Activated naive CD8-positive, alpha-beta T cell treated with anti-CD3 and anti-CD28 coated beads, Interleukin-2, amount 50 U/mL, for 24 hours (primary cell): ENCODE measurements at regions not wholly inside any gene's neighbourhood (a gene's known extent, or its start where the extent isn't known, plus 50 kb on each side); places are given as distances from the start of the nearest gene placed in this dataset.
"Not testable (repeated sequence)": the region's sequence is repeated elsewhere in the genome, so short reads cannot be mapped to it uniquely, and the experiment has no call there.

Experiments
- ATAC-seq: fragments of 150-1000 bp; cut with Tn5 transposase; one replicate; pipeline ENCODE4 v1.10.0; 2021
- DNase-seq: peaks from one replicate; pipeline ENCODE4 v3.0.0; 2021
- H3K27ac Mint-ChIP-seq: one replicate; pipeline ENCODE4 v1.8.0; 2021; ENCODE audit warnings: mild to moderate bottlenecking, mixed read lengths
- H3K27me3 Mint-ChIP-seq: one replicate; pipeline ENCODE4 v1.8.0; 2021; ENCODE audit warnings: mixed read lengths
- H3K36me3 Mint-ChIP-seq: one replicate; pipeline ENCODE4 v1.8.0; 2021; ENCODE audit warnings: low read depth, mixed read lengths
- H3K4me1 Mint-ChIP-seq: one replicate; pipeline ENCODE4 v1.8.0; 2021; ENCODE audit warnings: mixed read lengths
- H3K4me3 Mint-ChIP-seq: one replicate; pipeline ENCODE4 v1.8.0; 2021; ENCODE audit warnings: mild to moderate bottlenecking, moderate library complexity, mixed read lengths
- H3K9me3 Mint-ChIP-seq: one replicate; pipeline ENCODE4 v1.8.0; 2021; ENCODE audit warnings: mixed read lengths

DNA sequence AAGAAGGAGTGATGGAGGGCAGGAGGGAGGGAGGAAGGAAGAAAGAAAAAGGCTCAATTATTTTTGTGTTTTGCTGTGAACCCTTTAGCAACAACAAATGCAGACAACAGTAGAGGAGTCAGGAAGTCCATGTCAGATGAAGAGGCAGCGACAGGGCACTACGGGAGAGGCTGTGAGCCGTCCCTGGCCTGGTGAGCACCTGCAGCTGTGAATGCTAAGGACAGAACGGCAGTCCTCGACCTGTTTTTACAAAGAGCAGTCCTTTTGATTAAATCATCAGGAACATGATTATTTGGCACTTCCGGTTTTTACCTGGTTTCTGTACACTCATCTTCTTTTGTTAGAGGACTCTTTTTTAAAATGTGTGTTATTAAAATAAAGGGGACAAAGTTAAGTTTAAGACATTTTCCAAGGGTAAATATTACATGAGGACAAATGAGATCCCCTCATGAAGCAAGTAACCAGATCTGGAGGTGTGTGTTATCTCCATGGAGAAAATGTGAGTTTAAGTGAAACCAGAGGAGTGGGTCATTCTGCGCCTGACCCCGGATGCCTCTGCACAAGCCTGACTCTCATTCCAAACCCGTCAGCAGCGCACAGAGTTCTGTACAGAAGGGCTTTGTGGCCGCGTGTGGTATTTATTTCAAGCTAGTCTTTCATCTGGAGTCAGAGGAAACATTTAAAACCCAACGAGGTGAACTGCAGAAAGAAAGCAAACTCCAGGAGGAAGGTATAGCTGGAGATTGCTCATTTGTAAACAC, 492.5 kb downstream of the SOX11 start:
- Mint-ChIP-seq H3K27me3 (peaks cover 2% of the 10 kb centered on the region), H3K4me1 (no peaks in the 10 kb centered on the region), H3K9me3 (peaks cover 4% of the 10 kb centered on the region), H3K27ac (no peak overlapping the region), H3K4me3 (no peak overlapping the region), H3K36me3 (no peaks in the 10 kb centered on the region)
- DNase-seq (no peak), ATAC-seq (no peak)

DNA sequence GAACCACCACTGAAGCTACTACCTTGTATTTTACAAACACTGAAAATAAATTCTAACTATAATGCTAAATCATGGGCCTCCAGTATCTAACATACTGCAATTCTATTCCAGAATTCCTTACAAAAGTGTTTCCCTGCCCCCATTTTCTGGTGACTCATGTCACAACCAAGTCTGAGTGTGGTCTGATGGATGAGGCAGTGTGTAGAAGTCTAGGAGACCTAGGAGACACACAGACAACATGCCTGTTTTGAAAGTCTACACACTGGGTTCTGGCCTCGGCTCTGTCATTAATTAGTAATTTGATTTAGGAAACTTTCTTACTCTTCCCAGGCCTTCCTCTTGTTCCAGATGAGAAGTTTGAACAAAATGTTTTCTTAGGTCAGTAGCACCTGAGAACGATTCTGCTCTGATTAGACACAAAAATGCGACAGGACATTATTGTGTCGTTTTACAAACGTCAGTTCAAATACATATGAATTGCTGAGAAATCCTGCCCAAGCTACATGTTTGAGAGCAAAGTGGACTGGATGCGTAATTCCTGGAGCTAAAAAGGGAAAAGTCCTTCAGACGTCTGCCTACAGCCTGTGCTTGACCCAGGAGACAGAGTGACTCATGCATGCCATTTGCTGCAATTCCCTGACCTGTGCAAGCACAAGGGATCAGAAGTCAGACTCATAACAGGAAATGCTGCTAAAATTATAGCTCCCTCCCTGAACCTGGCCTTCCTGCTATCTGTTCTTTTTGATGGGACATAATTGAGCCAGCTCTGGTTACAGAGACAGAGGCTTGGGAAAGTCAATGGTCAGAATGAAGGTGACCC, 494.4 kb downstream of the SOX11 start:
- H3K4me1 Mint-ChIP-seq: no peaks in the 10 kb centered on the region
- no peak overlapping the region for H3K4me3 Mint-ChIP-seq
- DNase-seq (no peak), ATAC-seq (no peak)
- H3K36me3 Mint-ChIP-seq: no peaks in the 10 kb centered on the region
- no peaks in the 10 kb centered on the region for H3K27me3 Mint-ChIP-seq
- peaks cover 4% of the 10 kb centered on the region for H3K9me3 Mint-ChIP-seq
- H3K27ac Mint-ChIP-seq: no peak overlapping the region

DNA sequence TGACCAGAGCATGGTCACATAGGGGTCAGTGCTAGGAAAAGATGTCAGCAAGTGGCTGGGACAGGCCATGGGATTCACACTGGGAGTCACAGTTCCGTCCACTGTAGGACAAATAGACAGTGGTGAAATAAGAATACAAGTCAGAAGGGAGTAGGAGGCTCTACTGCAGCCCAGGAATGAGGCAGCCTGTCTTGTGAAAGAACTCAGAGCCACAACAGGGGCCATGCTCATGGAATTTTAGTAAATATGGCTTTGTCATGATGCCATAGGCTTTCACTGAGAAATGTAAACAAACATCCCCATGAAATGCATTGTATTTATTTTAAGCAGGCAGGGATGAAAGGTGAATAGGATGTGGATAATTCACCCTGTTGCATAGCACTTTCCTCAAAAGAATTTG, 504.3 kb downstream of the SOX11 start:
- DNase-seq (no peak), ATAC-seq (no peak)
- H3K9me3 Mint-ChIP-seq: peaks cover 26% of the 10 kb centered on the region
- no peak overlapping the region for H3K4me3 Mint-ChIP-seq
- no peak overlapping the region for H3K27ac Mint-ChIP-seq
- no peaks in the 10 kb centered on the region for H3K27me3 Mint-ChIP-seq
- no peaks in the 10 kb centered on the region for H3K4me1 Mint-ChIP-seq
- H3K36me3 Mint-ChIP-seq: no peaks in the 10 kb centered on the region

DNA sequence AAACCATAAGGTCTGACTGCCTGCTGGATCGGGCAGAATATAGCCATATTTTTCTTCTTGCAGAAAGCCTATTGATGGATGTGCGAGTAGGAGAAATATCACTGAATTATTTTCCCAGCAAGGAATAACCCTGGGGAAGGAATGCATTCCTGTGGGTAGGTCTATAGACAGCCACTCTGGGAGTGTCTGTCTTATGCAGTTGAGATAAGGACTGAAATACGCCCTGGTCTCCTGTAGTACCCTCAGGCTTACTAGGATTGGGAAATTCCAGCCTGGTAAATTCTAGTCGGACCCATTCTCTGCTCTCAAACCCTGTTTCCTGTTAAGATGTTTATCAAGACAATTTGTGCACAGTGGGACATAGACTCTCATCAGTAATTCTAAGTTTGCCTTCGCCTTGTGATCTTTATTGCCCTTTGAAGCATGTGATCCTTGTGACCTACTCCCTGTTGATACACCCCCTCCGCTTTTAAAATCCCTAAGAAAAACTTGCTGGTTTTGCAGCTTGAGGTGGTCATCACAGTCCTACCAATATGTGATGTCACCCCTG, 506.3 kb downstream of the SOX11 start:
- H3K27me3 Mint-ChIP-seq, H3K27ac Mint-ChIP-seq, ATAC-seq, H3K4me1 Mint-ChIP-seq, H3K36me3 Mint-ChIP-seq, H3K4me3 Mint-ChIP-seq, DNase-seq: not testable (repeated sequence)
- H3K9me3 Mint-ChIP-seq: peaks cover 25% of the 10 kb centered on the region

DNA sequence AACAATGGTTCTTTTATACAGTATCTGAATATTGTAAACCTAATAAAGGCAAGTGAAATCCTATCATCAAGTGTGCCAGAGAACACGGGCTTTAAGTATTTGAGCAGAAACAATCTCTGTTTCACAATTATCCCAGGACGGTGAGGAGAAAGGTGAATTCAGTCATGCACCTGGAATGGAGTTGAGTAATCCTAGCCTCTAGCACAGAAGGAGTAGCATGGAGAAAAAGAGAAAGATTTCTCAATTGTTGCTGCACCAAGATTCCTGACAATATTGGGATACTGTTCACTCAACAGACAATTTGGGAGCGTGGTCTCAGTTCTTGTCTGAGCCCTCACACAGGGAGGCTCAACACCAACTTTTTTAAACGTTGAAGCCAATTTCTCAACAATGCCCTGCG, 510.6 kb downstream of the SOX11 start:
- H3K4me1 Mint-ChIP-seq: no peaks in the 10 kb centered on the region
- ATAC-seq (no peak), DNase-seq (no peak)
- H3K36me3 Mint-ChIP-seq: peaks cover 1% of the 10 kb centered on the region
- H3K27ac Mint-ChIP-seq: no peak overlapping the region
- peaks cover 18% of the 10 kb centered on the region for H3K9me3 Mint-ChIP-seq
- no peak overlapping the region for H3K4me3 Mint-ChIP-seq
- peaks cover 3% of the 10 kb centered on the region for H3K27me3 Mint-ChIP-seq

DNA sequence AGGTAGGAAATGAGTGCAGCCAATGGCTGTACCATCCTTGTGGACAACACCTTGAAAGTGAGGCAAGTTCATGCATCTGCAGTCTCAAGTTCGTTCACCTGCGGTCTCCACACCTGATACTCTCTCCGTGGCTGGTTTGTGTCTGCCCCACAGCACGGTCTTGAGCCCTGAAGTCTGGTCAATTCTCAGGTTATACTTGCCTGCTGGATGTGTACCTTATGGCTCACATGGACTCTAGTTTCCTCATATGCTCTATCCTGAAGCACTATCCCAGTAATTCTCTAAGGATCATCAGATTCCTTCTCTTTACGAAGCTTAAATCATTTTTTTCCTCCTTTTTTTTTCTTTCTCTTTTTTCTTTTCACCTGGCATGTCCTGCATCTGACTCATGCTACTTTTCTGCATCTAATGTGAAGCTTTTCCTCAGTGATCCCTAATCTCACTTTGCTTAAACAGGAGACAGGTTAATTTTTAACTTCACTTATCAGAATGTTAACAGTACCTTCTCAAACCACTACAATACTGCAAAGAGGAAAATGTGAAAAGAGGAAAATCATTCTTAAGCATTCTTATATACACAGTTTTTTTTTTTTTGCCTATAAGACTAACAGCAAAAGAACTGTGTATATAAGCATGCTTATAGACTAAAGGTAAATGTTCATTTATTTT, 511.2 kb downstream of the SOX11 start:
- no peak for DNase-seq
- no peak overlapping the region for H3K4me3 Mint-ChIP-seq
- no peak overlapping the region for H3K27ac Mint-ChIP-seq
- H3K27me3 Mint-ChIP-seq: peaks cover 3% of the 10 kb centered on the region
- H3K9me3 Mint-ChIP-seq: peaks cover 13% of the 10 kb centered on the region
- peaks cover 1% of the 10 kb centered on the region for H3K36me3 Mint-ChIP-seq
- no peaks in the 10 kb centered on the region for H3K4me1 Mint-ChIP-seq
- no peak for ATAC-seq

DNA sequence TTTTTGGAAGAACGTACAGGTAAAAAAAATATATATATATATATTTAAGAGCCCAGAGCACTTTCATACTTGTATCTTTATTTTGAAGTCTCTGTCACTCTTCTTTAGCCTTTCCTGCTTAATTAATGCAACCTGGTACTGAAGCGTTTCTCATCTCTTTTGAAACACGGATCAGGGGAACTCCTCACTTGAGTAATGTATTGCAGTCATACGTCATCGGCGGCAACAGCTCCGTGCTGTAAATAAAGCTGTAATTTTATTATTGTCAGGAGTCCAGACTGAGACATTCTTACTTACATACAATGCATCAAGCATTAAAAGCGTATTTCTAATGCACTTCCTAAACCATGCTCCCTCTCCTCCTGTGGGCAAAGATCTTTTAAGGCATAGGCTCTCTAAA, 514.7 kb downstream of the SOX11 start:
- no peak overlapping the region for H3K4me3 Mint-ChIP-seq
- DNase-seq (no peak), ATAC-seq (no peak)
- H3K9me3 Mint-ChIP-seq: peaks cover 3% of the 10 kb centered on the region
- no peaks in the 10 kb centered on the region for H3K4me1 Mint-ChIP-seq
- H3K27ac Mint-ChIP-seq: no peak overlapping the region
- H3K36me3 Mint-ChIP-seq: peaks cover 1% of the 10 kb centered on the region
- peaks cover 3% of the 10 kb centered on the region for H3K27me3 Mint-ChIP-seq

DNA sequence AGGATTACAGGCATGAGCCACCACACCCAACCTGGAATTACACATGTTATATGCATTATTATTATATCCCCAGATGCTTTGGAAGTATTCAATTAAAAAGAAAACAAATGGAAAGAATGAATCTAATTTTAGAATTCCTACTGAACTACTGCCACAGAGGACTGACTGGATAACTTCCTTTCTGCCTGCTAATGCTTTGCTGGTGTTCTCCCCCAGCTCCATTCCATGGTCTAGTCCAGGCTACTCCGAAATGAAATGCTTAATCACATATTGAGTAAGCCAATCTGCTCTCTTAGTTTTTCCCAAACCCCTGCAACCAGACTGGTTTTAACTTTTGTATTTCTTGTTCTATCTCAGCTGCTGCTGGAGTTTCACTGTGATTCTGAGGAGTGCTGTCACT, 519.1 kb downstream of the SOX11 start:
- H3K36me3 Mint-ChIP-seq: no peaks in the 10 kb centered on the region
- no peaks in the 10 kb centered on the region for H3K4me1 Mint-ChIP-seq
- ATAC-seq (no peak), DNase-seq (no peak)
- H3K27ac Mint-ChIP-seq: no peak overlapping the region
- no peaks in the 10 kb centered on the region for H3K9me3 Mint-ChIP-seq
- H3K4me3 Mint-ChIP-seq: no peak overlapping the region
- H3K27me3 Mint-ChIP-seq: no peaks in the 10 kb centered on the region

DNA sequence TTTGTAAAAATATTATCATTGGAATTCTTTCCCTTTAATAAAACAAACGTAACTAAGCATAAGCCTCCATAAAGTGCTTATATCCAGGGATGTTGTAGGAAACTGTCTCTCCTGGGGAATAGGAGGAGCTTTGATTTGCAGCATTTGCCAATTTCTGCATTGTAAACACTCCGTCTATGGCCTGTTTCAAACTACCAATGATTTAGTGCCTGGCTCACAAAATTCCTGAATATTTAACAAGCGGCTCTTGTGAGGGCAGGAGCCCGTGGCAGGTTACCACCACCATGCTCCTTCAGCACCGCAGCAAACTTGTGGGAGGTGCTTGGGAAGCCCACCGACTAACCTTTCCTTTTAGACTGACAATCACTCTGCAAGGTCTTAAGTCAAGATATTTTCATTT, 520.3 kb downstream of the SOX11 start:
- H3K9me3 Mint-ChIP-seq: no peaks in the 10 kb centered on the region
- H3K27ac Mint-ChIP-seq: no peak overlapping the region
- ATAC-seq (no peak), DNase-seq (no peak)
- no peaks in the 10 kb centered on the region for H3K4me1 Mint-ChIP-seq
- no peaks in the 10 kb centered on the region for H3K36me3 Mint-ChIP-seq
- H3K27me3 Mint-ChIP-seq: no peaks in the 10 kb centered on the region
- no peak overlapping the region for H3K4me3 Mint-ChIP-seq

DNA sequence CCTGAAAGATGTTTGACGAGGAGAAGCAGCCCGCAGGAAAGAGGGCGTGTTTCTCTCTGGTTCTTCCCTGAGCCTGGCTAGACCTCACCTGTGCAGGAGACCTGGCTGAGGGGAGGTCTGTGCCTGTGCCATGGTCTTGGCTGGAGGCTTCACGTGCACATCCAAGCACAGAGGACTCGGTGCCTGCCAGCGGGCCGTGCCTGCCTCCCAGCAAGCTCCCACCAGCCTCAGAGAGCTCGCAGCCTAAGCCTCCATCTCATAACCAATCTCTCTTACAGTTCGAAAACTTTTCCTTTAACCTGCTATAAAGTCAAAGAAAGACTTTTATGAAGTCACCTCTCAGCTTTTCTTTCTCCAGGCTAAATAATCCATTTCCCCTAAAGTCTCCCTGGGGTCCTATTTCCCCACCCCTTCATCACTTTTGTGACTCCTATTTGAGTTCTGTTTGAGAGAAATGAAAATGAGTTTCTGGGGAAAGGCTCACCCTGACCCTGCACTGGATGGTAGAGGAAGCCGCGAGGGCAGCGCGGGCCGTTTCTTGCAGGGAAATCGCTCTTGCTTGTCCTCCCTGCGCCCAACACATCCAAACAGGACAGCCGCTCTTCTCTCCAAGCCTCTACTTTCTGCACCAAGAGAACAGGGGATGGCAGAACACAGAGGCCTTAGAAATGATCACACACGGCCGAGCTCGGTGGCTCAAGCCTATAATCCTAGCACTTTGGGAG, 521.0 kb downstream of the SOX11 start:
- H3K4me3 Mint-ChIP-seq: no peak overlapping the region
- DNase-seq: no peak
- no peaks in the 10 kb centered on the region for H3K36me3 Mint-ChIP-seq
- H3K27ac Mint-ChIP-seq: no peak overlapping the region
- ATAC-seq: no peak
- H3K27me3 Mint-ChIP-seq: no peaks in the 10 kb centered on the region
- H3K9me3 Mint-ChIP-seq: no peaks in the 10 kb centered on the region
- H3K4me1 Mint-ChIP-seq: no peaks in the 10 kb centered on the region

DNA sequence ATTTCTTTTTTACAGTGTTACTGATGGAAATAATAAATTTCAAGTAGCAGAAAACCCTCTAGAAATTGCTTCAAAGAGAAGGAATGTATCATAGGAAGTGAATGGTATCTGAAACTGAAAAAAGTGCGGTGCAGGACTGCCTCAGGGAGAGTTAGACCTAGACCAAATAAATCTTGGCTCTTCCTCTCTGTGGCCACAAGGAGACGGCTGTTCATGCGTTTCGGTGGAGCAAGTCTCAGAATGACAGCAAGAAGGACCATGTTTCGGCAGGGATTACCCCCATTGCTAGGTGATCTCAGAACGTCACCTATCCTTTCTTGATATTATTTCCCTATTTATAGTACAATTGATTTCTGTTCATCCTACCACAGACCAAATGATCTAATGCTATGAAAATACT, 522.3 kb downstream of the SOX11 start:
- Mint-ChIP-seq H3K4me3 (no peak overlapping the region), H3K27ac (no peak overlapping the region), H3K36me3 (no peaks in the 10 kb centered on the region), H3K4me1 (no peaks in the 10 kb centered on the region), H3K27me3 (no peaks in the 10 kb centered on the region), H3K9me3 (no peaks in the 10 kb centered on the region)
- no peak for ATAC-seq
- DNase-seq: no peak

DNA sequence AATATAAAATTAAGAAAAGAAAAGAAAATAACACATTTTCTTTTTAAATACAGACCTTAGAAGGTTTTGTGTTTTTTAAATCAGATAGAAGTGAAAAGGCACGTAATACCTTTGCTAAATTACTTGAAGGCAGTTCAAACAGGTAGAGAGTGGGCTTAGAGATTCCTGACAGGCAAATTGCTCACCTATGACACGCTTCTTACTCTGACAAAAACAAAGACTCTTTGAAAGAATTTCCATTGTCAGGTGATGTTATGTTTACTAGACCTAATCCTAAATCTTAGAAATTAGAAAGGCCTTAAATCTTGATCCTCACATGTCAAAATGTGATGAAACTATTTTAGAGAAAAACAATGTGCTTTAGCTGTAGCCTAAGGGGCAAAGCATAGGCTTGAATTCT, 522.9 kb downstream of the SOX11 start:
- Mint-ChIP-seq H3K4me3 (no peak overlapping the region), H3K27me3 (no peaks in the 10 kb centered on the region), H3K9me3 (no peaks in the 10 kb centered on the region), H3K4me1 (no peaks in the 10 kb centered on the region), H3K36me3 (no peaks in the 10 kb centered on the region), H3K27ac (no peak overlapping the region)
- DNase-seq (no peak), ATAC-seq (no peak)

DNA sequence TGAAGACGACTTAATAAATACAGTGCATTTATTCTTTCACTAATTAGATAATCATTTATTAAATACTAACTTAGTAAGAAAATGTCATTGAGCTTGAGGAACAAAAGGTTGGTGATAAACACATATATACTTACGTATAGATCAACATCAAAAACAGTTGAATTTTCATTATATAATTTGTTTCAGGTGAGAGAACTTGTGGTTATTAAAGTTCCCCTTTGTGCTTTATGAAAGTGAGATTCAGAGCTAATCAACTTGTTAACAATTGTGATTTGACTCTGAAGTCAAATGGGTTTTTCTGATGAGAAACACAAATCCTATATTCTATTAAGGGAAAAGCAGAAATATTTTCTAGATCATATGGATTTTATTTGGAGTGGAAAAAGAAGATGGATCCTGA, 524.0 kb downstream of the SOX11 start:
- ATAC-seq: no peak
- H3K4me1 Mint-ChIP-seq: no peaks in the 10 kb centered on the region
- no peak overlapping the region for H3K27ac Mint-ChIP-seq
- no peak for DNase-seq
- no peaks in the 10 kb centered on the region for H3K36me3 Mint-ChIP-seq
- no peaks in the 10 kb centered on the region for H3K9me3 Mint-ChIP-seq
- no peak overlapping the region for H3K4me3 Mint-ChIP-seq
- no peaks in the 10 kb centered on the region for H3K27me3 Mint-ChIP-seq

DNA sequence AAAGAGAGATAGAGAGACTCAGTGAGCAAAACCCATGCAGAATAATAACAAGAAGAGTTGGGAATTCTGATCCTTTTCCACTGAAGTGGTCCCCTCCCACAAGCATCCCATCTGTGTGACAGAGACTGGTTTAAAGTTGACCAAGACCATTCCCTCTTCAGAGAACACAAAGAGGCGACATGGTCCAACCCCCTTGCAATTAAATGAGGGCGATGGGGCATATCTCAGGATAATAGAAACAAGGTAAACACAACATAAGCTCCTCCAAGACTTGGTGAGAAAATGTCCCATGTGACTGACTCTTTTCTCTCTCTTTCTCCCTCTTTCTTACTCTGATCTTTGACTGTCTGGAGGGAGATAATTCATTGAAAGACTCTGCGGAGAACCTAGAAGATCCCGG, 526.7 kb downstream of the SOX11 start:
- Mint-ChIP-seq H3K4me1 (no peaks in the 10 kb centered on the region), H3K9me3 (no peaks in the 10 kb centered on the region), H3K36me3 (no peaks in the 10 kb centered on the region), H3K27me3 (no peaks in the 10 kb centered on the region), H3K27ac (no peak overlapping the region), H3K4me3 (no peak overlapping the region)
- DNase-seq: no peak
- ATAC-seq: no peak
